ENCODE measurements at regions not wholly inside any gene's neighbourhood (a gene's known extent, or its start where the extent isn't known, plus 50 kb on each side); places are given as distances from the start of the nearest gene placed in this dataset.
A peak's percentile ranks its signal among the peaks of the same experiment; 100 is the strongest.

DNA sequence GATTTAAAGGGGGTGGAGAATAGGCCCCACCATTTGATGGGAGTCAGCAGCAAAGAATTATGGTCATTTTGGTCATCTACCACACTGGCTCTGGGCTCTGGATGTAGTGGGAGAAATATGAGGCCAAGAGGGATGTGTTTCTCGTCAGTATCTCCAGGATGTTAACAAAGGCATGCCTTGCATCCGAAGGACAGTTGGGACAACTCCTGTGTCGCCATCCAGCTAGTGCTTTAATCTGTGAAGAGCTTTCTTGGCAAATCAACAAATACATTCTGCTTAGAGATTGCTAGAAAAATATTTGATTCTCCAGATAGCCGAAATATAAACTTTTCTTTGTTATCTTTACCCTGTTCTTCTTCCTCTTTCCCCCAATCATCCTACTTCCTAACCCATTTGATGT, 287.1 kb upstream of the TNP1 start:
- DNase-seq (ENCODE audit: low read depth): no peak
- H3K4me3 ChIP-seq (ENCODE audit: low read length): no peak overlapping the region
- TF ChIP-seq, protein P1, sequence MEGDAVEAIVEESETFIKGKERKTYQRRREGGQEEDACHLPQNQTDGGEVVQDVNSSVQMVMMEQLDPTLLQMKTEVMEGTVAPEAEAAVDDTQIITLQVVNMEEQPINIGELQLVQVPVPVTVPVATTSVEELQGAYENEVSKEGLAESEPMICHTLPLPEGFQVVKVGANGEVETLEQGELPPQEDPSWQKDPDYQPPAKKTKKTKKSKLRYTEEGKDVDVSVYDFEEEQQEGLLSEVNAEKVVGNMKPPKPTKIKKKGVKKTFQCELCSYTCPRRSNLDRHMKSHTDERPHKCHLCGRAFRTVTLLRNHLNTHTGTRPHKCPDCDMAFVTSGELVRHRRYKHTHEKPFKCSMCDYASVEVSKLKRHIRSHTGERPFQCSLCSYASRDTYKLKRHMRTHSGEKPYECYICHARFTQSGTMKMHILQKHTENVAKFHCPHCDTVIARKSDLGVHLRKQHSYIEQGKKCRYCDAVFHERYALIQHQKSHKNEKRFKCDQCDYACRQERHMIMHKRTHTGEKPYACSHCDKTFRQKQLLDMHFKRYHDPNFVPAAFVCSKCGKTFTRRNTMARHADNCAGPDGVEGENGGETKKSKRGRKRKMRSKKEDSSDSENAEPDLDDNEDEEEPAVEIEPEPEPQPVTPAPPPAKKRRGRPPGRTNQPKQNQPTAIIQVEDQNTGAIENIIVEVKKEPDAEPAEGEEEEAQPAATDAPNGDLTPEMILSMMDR (conservative IDR thresholded peaks at IDR 0.05; ENCODE audit: low read depth, low read length): no peak

DNA sequence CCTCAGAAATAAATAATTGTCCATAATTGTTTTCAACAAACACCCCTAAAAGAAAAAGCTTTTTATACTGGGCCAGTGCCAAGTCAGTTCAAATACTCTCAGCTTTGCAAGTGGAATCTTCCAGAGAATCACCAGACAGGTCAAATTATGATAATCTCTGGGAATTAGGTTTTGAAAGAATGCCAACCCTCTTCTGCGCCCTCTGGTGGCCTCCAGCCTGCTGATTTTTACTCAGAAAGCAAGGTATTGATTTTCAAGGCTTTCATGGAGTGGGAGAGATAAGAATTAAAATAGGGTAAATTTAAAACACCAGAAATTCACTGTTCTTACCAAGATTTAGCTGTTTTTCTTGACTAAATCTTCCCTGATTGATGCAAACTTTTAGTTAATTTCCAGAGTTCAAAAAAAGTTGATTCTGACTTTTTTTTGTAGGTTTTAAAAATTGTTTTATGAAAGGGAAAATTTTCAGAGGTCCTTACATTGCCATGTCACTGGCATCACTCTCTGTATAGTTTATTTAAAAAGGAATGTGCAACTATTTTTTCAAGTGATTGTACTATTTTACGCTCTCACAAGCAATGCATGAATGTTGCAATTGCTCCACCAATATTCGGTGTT, 282.9 kb upstream of the TNP1 start:
- TF ChIP-seq, protein P1 (conservative IDR thresholded peaks at IDR 0.05; ENCODE audit: low read depth, low read length): peak; percentile 60
- H3K4me3 ChIP-seq (ENCODE audit: low read length): no peak overlapping the region
- no peak for DNase-seq (ENCODE audit: low read depth)

DNA sequence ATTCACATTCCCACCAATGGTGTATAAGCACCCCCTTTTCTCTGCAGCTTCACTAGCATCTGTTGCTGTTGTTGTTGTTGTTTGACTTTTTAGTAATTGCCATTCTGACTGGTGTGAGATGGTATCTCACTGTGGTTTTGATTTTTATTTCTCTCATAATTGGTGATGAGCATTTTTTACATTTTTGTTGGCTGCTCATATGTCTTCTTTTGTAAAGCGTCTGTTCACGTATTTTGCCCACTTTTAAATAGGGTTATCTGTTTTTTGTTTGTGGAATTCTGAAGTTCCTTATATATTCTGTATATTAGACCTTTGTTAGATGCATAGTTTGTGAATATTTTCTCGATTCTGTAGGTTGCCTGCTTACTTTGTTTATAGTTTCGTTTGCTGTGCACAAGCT, 278.4 kb upstream of the TNP1 start:
- TF ChIP-seq, protein P1 (conservative IDR thresholded peaks at IDR 0.05; ENCODE audit: low read depth, low read length): no peak
- DNase-seq (ENCODE audit: low read depth): no peak
- H3K4me3 ChIP-seq (ENCODE audit: low read length): no peak overlapping the region

DNA sequence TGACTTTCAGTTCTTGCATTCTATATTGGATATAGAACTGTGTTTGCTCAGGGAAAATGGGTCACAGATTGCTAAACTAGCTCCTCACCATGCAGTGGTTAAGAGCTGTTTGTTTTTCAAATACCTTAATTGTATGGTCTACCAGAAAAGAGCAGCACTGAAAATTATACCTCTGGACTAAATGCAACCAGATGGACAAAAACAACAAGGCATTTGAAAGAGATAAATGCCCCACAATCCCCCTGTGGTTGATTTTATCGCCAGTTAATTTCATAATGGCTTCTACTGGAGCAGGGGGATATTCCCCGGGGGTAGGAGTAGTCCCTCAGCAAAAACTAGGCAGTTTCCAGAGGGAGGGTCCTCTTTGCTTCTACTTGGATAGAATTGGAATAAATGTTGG, 267.9 kb upstream of the TNP1 start:
- TF ChIP-seq, protein P1 (conservative IDR thresholded peaks at IDR 0.05; ENCODE audit: low read depth, low read length): no peak
- no peak overlapping the region for H3K4me3 ChIP-seq (ENCODE audit: low read length)
- no peak for DNase-seq (ENCODE audit: low read depth)

DNA sequence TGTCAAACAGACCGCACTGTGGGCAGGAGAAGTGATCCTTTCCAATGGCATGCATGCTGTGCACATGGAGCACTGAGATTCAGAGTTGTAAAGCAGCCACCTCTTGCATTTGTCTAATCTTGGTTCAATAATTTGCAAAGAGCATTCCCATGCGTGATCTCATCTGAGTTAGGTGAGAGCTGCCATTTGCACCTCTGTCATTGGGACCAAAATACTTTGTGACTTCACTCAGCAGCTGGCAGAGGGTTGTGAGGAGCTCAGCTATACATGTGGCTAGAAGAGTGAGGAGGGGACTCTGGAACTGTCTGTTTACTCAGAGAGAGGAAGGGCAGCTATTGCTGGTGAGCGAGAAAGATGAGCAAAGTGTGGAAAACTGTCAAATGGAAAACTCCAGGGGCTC, 265.1 kb upstream of the TNP1 start:
- TF ChIP-seq, protein P1 (conservative IDR thresholded peaks at IDR 0.05; ENCODE audit: low read depth, low read length): no peak
- no peak for DNase-seq (ENCODE audit: low read depth)
- no peak overlapping the region for H3K4me3 ChIP-seq (ENCODE audit: low read length)

DNA sequence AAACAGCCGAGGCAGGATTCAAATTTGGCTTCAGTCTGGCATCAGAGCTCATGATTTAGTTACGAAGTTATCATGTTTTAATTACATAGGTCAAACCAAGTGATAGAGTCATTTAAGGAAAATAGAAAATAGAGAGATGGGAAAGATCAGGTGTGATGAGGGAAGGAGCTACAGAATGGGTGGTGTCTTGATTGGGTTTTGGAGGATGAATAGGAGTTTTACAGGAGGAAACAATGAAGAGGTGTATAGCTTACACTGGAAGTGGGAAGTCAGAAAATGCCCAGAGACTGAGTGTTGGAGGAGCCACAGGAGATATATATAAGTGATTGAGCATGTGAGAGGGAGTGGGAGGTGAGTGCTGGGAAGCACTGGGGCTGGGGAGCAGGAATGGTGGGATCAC, 264.2 kb upstream of the TNP1 start:
- H3K4me3 ChIP-seq (ENCODE audit: low read length): no peak overlapping the region
- TF ChIP-seq, protein P1 (conservative IDR thresholded peaks at IDR 0.05; ENCODE audit: low read depth, low read length): no peak
- no peak for DNase-seq (ENCODE audit: low read depth)

DNA sequence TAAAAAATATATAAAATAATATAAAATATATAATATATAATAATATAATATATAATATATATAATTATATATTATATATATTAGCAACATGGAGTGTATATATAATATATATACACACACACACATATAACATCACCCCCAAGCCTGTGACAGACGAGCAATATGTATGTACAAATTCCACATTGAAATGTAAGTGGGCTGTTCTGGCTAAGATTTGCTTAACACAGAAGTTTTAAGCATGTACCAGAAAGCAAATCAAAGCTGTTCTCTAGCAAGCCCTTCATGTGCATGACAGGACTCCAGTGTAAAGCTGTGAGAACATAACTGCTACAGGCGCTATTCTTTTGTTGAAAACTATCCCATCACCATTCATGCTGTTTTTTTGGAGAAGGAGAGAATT, 261.7 kb upstream of the TNP1 start:
- DNase-seq (ENCODE audit: low read depth): no peak
- TF ChIP-seq, protein P1 (conservative IDR thresholded peaks at IDR 0.05; ENCODE audit: low read depth, low read length): no peak
- H3K4me3 ChIP-seq (ENCODE audit: low read length): no peak overlapping the region

Measured in retinal pigment epithelial cell (primary cell).